Trophoblast cell (in vitro differentiated cells and primary cell): ENCODE measurements at regions not wholly inside any gene's neighbourhood (a gene's known extent, or its start where the extent isn't known, plus 50 kb on each side); places are given as distances from the start of the nearest gene placed in this dataset.
"Not testable (repeated sequence)": the region's sequence is repeated elsewhere in the genome, so short reads cannot be mapped to it uniquely, and the experiment has no call there.

Experiments used
- DNase-seq, 2 donors: peaks; one replicate each; pipeline ENCODE4 v3.0.0-alpha.2; 2016
- H2AFZ ChIP-seq: 2 replicates; pipeline ENCODE4 v1.6.1; 2013; ENCODE audit warnings: low read length, moderate library complexity, mild to moderate bottlenecking; ENCODE audit not compliant: insufficient read depth, poor library complexity
- H2AK5ac ChIP-seq: 2 replicates; pipeline ENCODE4 v1.6.1; 2013; ENCODE audit warnings: mild to moderate bottlenecking, low read length
- H2BK120ac ChIP-seq: 2 replicates; pipeline ENCODE4 v1.6.1; 2013; ENCODE audit warnings: low read length, mild to moderate bottlenecking, moderate library complexity; ENCODE audit not compliant: insufficient read depth, poor library complexity
- H2BK12ac ChIP-seq: 2 replicates; pipeline ENCODE4 v1.6.1; 2013; ENCODE audit warnings: mild to moderate bottlenecking, low read length, moderate library complexity
- H2BK5ac ChIP-seq: 2 replicates; pipeline ENCODE4 v1.6.1; 2013; ENCODE audit warnings: low read length, low read depth, moderate library complexity, mild to moderate bottlenecking; ENCODE audit not compliant: poor library complexity
- H3K14ac ChIP-seq: 2 replicates; pipeline ENCODE4 v1.6.1; 2013; ENCODE audit warnings: mild to moderate bottlenecking, low read length
- H3K18ac ChIP-seq: 2 replicates; pipeline ENCODE4 v1.6.1; 2013; ENCODE audit warnings: mild to moderate bottlenecking, low read length
- H3K23ac ChIP-seq: 2 replicates; pipeline ENCODE4 v1.6.1; 2013; ENCODE audit warnings: low read length
- H3K27ac ChIP-seq: 2 replicates; pipeline ENCODE4 v1.5.1; 2013; ENCODE audit warnings: low read depth, mild to moderate bottlenecking, inconsistent platforms, low read length, moderate library complexity
- H3K27me3 ChIP-seq: 2 replicates; pipeline ENCODE4 v1.6.1; 2013; ENCODE audit warnings: inconsistent platforms, mild to moderate bottlenecking, low read length, moderate library complexity; ENCODE audit not compliant: insufficient read depth
- H3K36me3 ChIP-seq, 2 experiments: 1 replicate in 1 of 2; 2 replicates in 1 of 2; pipeline ENCODE4 v1.6.1; 2013; ENCODE audit warnings: low read length in 2 of 2, mild to moderate bottlenecking in 2 of 2, moderate library complexity in 1 of 2; ENCODE audit not compliant: insufficient read depth in 2 of 2, control insufficient read depth in 1 of 2
- H3K4ac ChIP-seq: 2 replicates; pipeline ENCODE4 v1.6.1; 2013; ENCODE audit warnings: low read depth, mild to moderate bottlenecking, low read length, moderate library complexity
- H3K4me1 ChIP-seq, 2 experiments: 1 replicate in 1 of 2; 2 replicates in 1 of 2; pipeline ENCODE4 v1.6.1; 2013; ENCODE audit warnings: low read length in 2 of 2, mild to moderate bottlenecking in 2 of 2, moderate library complexity in 1 of 2; ENCODE audit not compliant: insufficient read depth in 2 of 2, control insufficient read depth in 1 of 2
- H3K4me2 ChIP-seq: 2 replicates; pipeline ENCODE4 v1.6.1; 2013; ENCODE audit warnings: inconsistent platforms, mild to moderate bottlenecking, low read length, moderate library complexity
- H3K4me3 ChIP-seq: 2 replicates; pipeline ENCODE4 v1.5.1; 2013; ENCODE audit warnings: mild to moderate bottlenecking, low read depth, low read length, inconsistent platforms
- H3K79me1 ChIP-seq: one replicate; pipeline ENCODE4 v1.6.1; 2013; ENCODE audit warnings: low read length
- H3K79me2 ChIP-seq: 2 replicates; pipeline ENCODE4 v1.6.1; 2013; ENCODE audit warnings: low read length, mild to moderate bottlenecking; ENCODE audit not compliant: control insufficient read depth, insufficient read depth, poor library complexity
- H3K9ac ChIP-seq: 2 replicates; pipeline ENCODE4 v1.6.1; 2013; ENCODE audit warnings: mild to moderate bottlenecking, low read length
- H3K9me3 ChIP-seq: 2 replicates; pipeline ENCODE4 v1.6.1; 2013; ENCODE audit warnings: low read depth, mild to moderate bottlenecking, control low read depth, inconsistent platforms, low read length; ENCODE audit not compliant: insufficient read depth
- H4K12ac ChIP-seq: 2 replicates; pipeline ENCODE4 v1.6.1; 2013; ENCODE audit warnings: low read depth, mild to moderate bottlenecking, low read length, moderate library complexity
- H4K8ac ChIP-seq: 2 replicates; pipeline ENCODE4 v1.6.1; 2013; ENCODE audit warnings: low read depth, mild to moderate bottlenecking, low read length, moderate library complexity
- H4K91ac ChIP-seq: one replicate; pipeline ENCODE4 v1.6.1; 2013; ENCODE audit warnings: low read depth, mild to moderate bottlenecking, low read length, moderate library complexity
- WGBS: extraction: QIAGEN DNeasy Blood & Tissue Kit; methylation state at CpG from one replicate; pipeline ENCODE4 v1.1.7; 2013; ENCODE audit warnings: missing lambda C conversion rate; ENCODE audit not compliant: insufficient read length, insufficient coverage; ENCODE audit errors: extremely low coverage; 5-methylcytosine and 5-hydroxymethylcytosine counted together

DNA sequence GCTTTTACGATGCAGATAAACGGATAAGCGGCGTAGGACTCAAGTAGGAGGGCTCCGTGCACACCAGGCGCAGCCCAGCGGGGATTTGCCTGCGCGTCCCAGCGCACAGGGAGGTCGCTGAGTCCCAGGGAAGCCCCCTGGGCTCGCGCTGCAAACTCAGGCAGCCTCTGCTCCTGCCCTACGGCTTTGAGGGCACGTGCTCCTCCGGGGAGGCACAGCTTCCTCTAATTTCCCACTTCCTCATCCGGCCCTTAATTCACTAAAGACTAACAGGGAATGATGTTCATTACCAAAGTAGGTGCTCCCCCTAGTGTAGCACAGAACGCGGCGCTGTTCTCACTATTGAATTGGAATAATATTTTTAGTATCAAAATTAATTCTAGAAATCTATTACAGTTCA lies 825.4 kb downstream of the KCNJ18 start:
- Histone ChIP-seq H2AK5ac (no peak overlapping the region), H4K91ac (no peak overlapping the region), H3K4me3 (no peak overlapping the region), H3K9ac (no peak overlapping the region), H3K79me2 (no peaks in the 10 kb centered on the region), H3K4me2 (no peak overlapping the region), H2AFZ (no peak overlapping the region), H3K36me3 (no peaks in the 10 kb centered on the region), H3K79me1 (no peaks in the 10 kb centered on the region), H3K4ac (no peak overlapping the region), H3K9me3 (peaks cover 38% of the 10 kb centered on the region), H3K4me1 (no peaks in the 10 kb centered on the region), H2BK12ac (no peak overlapping the region), H3K27ac (no peak overlapping the region), H2BK120ac (no peak overlapping the region), H3K23ac (no peak overlapping the region), H4K8ac (no peak overlapping the region), H3K18ac (no peak overlapping the region), H3K14ac (no peak overlapping the region), H4K12ac (no peak overlapping the region), H3K27me3 (no peaks in the 10 kb centered on the region), H2BK5ac (no peak overlapping the region)
- no CpG with 5 or more reads among the region's 20 CpGs for WGBS
- DNase-seq = no peak

DNA sequence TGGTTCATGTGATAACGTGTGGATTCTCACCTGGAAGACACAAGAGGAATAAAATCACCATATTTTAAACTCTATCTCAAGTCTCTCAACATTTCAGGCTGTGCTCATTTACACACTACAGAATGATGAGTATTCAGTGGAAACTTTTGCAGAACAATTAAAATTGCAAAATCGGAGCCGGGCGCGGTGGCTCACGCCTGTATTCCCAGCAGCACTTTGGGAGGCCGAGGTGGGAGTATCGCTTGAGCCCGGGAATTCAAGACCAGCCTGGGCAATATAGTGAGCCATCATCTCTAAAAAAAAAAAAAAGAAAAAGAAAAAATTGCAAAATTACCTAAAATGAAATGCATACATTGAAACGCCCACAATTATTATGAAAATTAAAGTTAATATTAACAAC lies 825.9 kb downstream of the KCNJ18 start:
- H3K4me3 ChIP-seq = no peak overlapping the region
- no peak overlapping the region for H2AK5ac ChIP-seq
- H3K4me1 ChIP-seq = no peaks in the 10 kb centered on the region
- H3K4me2 ChIP-seq = no peak overlapping the region
- no peaks in the 10 kb centered on the region for H3K36me3 ChIP-seq
- H3K9ac ChIP-seq = no peak overlapping the region
- no peak overlapping the region for H4K91ac ChIP-seq
- H3K79me1 ChIP-seq = no peaks in the 10 kb centered on the region
- WGBS = no CpG with 5 or more reads among the region's 10 CpGs
- H3K18ac ChIP-seq = no peak overlapping the region
- H2BK120ac ChIP-seq = no peak overlapping the region
- no peak overlapping the region for H2BK5ac ChIP-seq
- H3K23ac ChIP-seq = no peak overlapping the region
- H4K12ac ChIP-seq = no peak overlapping the region
- H3K27me3 ChIP-seq = no peaks in the 10 kb centered on the region
- DNase-seq = no peak
- no peak overlapping the region for H3K27ac ChIP-seq
- H3K4ac ChIP-seq = no peak overlapping the region
- H4K8ac ChIP-seq = no peak overlapping the region
- no peak overlapping the region for H2AFZ ChIP-seq
- H3K79me2 ChIP-seq = no peaks in the 10 kb centered on the region
- no peak overlapping the region for H3K14ac ChIP-seq
- H2BK12ac ChIP-seq = no peak overlapping the region
- peaks cover 34% of the 10 kb centered on the region for H3K9me3 ChIP-seq

DNA sequence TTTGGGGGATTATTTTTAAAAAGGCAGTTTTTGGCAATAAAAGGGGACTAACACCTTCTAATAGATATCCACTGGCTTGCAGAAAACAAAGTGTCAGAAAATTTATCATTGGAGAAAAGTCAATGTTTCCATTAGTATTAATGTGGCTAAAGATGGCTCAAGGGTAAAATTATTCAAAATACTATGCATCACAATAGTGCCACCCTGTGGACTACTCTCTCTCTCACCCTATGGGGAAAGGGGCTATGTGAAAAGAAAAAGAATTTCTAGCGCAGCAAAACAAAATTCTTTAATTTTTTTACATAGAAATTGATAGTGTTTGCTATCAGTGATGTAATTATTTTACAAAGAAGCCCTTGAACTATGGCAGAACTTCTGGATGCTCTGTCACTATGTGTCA lies 856.5 kb downstream of the KCNJ18 start:
- not testable (repeated sequence) for H3K14ac ChIP-seq, H3K4me3 ChIP-seq, H3K9me3 ChIP-seq, H4K12ac ChIP-seq, H3K36me3 ChIP-seq, H2BK12ac ChIP-seq, H2BK120ac ChIP-seq, H3K4ac ChIP-seq, H3K4me1 ChIP-seq, H3K18ac ChIP-seq, H3K27me3 ChIP-seq, H3K23ac ChIP-seq, H4K8ac ChIP-seq, H3K79me2 ChIP-seq, H4K91ac ChIP-seq, H3K27ac ChIP-seq, H2AFZ ChIP-seq, H3K4me2 ChIP-seq, H2BK5ac ChIP-seq, H3K79me1 ChIP-seq, H2AK5ac ChIP-seq, DNase-seq, H3K9ac ChIP-seq
- no CpG with 5 or more reads among the region's 1 CpG for WGBS

DNA sequence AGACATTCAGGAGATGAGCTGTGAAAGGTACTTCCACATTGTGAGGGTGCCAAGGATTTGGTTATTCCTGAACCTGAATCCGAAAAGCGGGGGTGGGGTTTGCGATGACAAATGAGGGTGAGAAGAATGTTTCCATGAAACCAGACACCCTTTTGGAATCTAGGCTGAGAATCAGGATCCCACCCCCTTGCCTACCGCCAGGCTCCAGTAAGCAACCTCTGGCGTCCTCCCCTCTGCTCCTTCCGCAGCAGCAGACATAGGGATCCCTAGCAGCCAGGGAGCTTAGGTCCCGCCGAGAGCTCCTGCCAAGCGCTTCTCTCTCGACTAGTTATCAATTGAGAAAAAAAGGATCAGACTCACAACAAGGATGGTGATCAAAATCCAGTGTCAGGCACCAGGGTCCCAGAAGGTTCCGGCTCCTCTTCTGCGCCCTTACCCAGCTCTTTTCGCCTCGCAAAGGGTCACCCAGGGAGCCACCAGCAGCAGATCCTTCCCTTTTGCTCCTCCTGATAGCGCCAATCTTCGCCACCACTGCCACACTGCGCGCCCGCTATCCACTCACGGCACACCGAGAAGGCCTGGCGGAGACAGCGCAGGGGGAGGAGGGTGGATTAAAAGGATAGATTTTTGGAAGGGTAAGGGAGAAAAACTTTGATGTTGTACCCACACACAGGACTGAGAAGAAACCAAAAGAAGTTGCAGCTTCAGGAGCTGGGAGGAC lies 859.5 kb downstream of the KCNJ18 start:
- H2BK12ac ChIP-seq, H3K23ac ChIP-seq, DNase-seq, H2BK120ac ChIP-seq, H3K27ac ChIP-seq, H3K79me1 ChIP-seq, H3K4me1 ChIP-seq, H3K14ac ChIP-seq, H2BK5ac ChIP-seq, H3K36me3 ChIP-seq, H3K9me3 ChIP-seq, H4K8ac ChIP-seq, H3K27me3 ChIP-seq, H3K79me2 ChIP-seq, H3K4me3 ChIP-seq, H3K9ac ChIP-seq, H4K12ac ChIP-seq, H3K18ac ChIP-seq, H2AFZ ChIP-seq, H4K91ac ChIP-seq, H3K4ac ChIP-seq, H3K4me2 ChIP-seq, H2AK5ac ChIP-seq: not testable (repeated sequence)
- WGBS = no CpG with 5 or more reads among the region's 23 CpGs
